IPS-NIHi7 (cell line): ENCODE measurements at regions not wholly inside any gene's neighbourhood (a gene's known extent, or its start where the extent isn't known, plus 50 kb on each side); places are given as distances from the start of the nearest gene placed in this dataset.

Experiments used
- DNase-seq: peaks from one replicate; pipeline ENCODE4 v3.0.0; 2012; ENCODE audit warnings: mixed read lengths; ENCODE audit errors: extremely low spot score

- DNase-seq, result no peak
These were observed 742.8 kb upstream of the TBX3 start for GRCh38 chr12:115426732-115427131.

- no peak for DNase-seq
These were observed 740.0 kb upstream of the TBX3 start for GRCh38 chr12:115424003-115424402.

- DNase-seq, result no peak
These were observed 739.6 kb upstream of the TBX3 start for GRCh38 chr12:115423546-115423987.

- DNase-seq, result no peak
These were observed 739.0 kb upstream of the TBX3 start for GRCh38 chr12:115422845-115423545.

- no peak for DNase-seq
These were observed 738.1 kb upstream of the TBX3 start for GRCh38 chr12:115421796-115422709.

GRCh38 chr12:115421350-115421749, 737.4 kb upstream of the TBX3 start:
- DNase-seq, result no peak

- no peak for DNase-seq
These were observed 735.2 kb upstream of the TBX3 start for GRCh38 chr12:115419145-115419646.

- no peak for DNase-seq
These were observed 733.6 kb upstream of the TBX3 start for GRCh38 chr12:115417610-115418009.

GRCh38 chr12:115416869-115417268, 732.9 kb upstream of the TBX3 start:
- no peak for DNase-seq

- DNase-seq, result no peak
These were observed 729.7 kb upstream of the TBX3 start for GRCh38 chr12:115413626-115414025.

GRCh38 chr12:115412831-115413230, 728.9 kb upstream of the TBX3 start:
- DNase-seq, result no peak

- DNase-seq, result peak; percentile 54
These were observed 727.1 kb upstream of the TBX3 start for GRCh38 chr12:115411121-115411520.

- no peak for DNase-seq
These were observed 724.7 kb upstream of the TBX3 start for GRCh38 chr12:115408642-115409041.

- DNase-seq, result no peak
These were observed 723.7 kb upstream of the TBX3 start for GRCh38 chr12:115407723-115408122.

- DNase-seq, result no peak
These were observed 723.1 kb upstream of the TBX3 start for GRCh38 chr12:115407036-115407435.

- no peak for DNase-seq
These were observed 721.5 kb upstream of the TBX3 start for GRCh38 chr12:115405471-115405860.

GRCh38 chr12:115404761-115405470, 720.9 kb upstream of the TBX3 start:
- no peak for DNase-seq

GRCh38 chr12:115403689-115404088, 719.7 kb upstream of the TBX3 start:
- DNase-seq, result no peak

- DNase-seq, result no peak
These were observed 719.3 kb upstream of the TBX3 start for GRCh38 chr12:115403253-115403652.

- DNase-seq, result no peak
These were observed 718.6 kb upstream of the TBX3 start for GRCh38 chr12:115402443-115403180.

- DNase-seq, result no peak
These were observed 717.8 kb upstream of the TBX3 start for GRCh38 chr12:115401761-115402160.
